Urothelium cell line (cell line): ENCODE measurements at regions not wholly inside any gene's neighbourhood (a gene's known extent, or its start where the extent isn't known, plus 50 kb on each side); places are given as distances from the start of the nearest gene placed in this dataset.

Source experiments
- DNase-seq: peaks from one replicate; pipeline ENCODE4 v3.0.0; 2011; ENCODE audit warnings: low spot score, mixed read lengths
- FAIRE-seq: peaks from 2 replicates; lab custom pipeline; 2011; peaks lifted over from hg19 to GRCh38; lab: Jason Lieb, UNC

- FAIRE-seq (no peak), DNase-seq (peak; percentile 10)
Observed at GRCh38 chrX:100512471-100512870, 72.3 kb upstream of the TNMD start.

- DNase-seq, result no peak
- no peak for FAIRE-seq
Observed at GRCh38 chrX:100494646-100495370, 84.7 kb upstream of the PCDH19 start.

GRCh38 chrX:100491174-100491573 is 81.1 kb upstream of the PCDH19 start:
- no peak for DNase-seq
- no peak for FAIRE-seq

- FAIRE-seq (no peak), DNase-seq (no peak)
Observed at GRCh38 chrX:100487795-100488194, 77.7 kb upstream of the PCDH19 start.

DNA sequence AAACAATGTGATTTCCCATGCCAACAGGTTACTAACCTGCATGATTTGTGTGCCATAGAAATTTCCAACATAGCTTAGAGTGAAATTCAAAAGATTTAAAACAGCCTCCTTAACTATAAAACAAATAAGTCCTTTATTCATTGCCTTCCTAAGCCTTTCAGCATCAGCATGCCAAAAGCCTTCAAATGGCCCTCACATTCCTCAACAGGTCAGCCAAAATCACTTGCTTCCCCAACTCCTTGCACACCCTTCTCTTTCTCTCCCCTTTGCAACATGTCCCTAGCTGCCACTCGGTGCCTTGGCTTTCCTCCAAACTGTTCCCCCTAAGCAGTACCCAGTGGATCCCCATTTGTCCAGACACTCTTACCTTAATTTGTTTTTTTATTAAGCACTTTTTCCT is 74.9 kb upstream of the PCDH19 start:
- DNase-seq, result no peak
- no peak for FAIRE-seq

GRCh38 chrX:100479329-100479728 is 69.3 kb upstream of the PCDH19 start:
- DNase-seq, result no peak

DNA sequence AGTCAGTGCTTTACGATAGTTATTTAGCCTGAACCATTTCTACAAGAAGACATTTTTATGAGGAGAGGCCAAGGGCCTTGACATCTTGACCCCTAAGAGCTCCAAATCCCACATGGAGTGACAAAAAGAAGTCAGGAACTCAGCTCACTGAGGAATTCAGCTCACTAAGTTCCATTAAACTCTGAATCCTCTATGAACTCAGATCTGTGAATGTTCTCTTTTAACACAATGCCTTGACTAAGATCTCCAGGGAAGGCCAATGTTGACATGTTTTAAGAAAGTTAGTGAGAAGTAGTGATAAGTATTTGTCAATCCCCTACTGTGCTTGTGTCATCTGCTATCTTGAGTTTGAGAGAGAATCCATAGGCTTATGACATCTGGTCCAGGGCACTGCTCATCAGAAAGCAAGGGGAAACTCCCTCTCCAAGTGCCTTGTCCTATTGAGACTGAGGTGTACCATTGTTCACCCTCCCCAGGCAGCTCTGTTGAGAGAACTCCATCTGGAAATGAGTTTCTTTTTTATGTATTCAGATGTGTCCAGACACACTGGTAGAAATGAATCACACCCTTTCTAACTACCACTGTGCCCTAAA is 68.7 kb upstream of the PCDH19 start:
- FAIRE-seq, result no peak
- no peak for DNase-seq

More at GRCh38 chrX:100479329-100479728, 69.3 kb upstream of the PCDH19 start:
- FAIRE-seq, result no peak

DNA sequence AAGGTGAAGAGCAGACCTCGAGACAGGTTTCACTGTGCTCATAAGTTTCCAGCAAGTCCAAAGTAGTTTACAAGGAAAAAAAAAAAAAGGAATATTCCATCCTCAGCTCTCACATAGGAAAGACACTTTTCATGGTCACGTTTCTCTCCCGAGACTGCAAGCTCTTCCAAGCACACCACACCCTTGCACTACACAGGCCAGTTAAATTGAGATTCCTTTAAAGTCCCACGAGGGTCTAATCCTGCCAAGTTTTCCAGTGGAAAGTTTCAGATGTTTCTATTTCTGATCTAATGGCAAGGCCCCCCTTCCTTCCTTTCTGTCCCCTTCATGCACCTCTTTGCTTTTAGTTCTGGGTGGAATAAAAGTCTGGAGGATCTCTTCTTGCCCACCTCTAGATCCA is 67.9 kb upstream of the PCDH19 start:
- FAIRE-seq (no peak), DNase-seq (no peak)

- DNase-seq, result no peak
- no peak for FAIRE-seq
Observed at GRCh38 chrX:100477467-100477866, 67.4 kb upstream of the PCDH19 start.
